Mucosa of descending colon (tissue), 3 donors: ENCODE measurements at regions not wholly inside any gene's neighbourhood (a gene's known extent, or its start where the extent isn't known, plus 50 kb on each side); places are given as distances from the start of the nearest gene placed in this dataset.

ENCODE experiments used
- ATAC-seq: fragments of 200-7000 bp; cut with Tn5 transposase; one replicate; pipeline ENCODE4 v1.9.1; 2020; ENCODE audit warnings: mild to moderate bottlenecking, moderate library complexity
- DNase-seq, 3 donors: peaks; one replicate each; pipeline ENCODE4 v3.0.0-alpha.2; 2020
- H3K36me3 ChIP-seq: fragments of 200-600 bp; one replicate; pipeline ENCODE4 v1.8.0; 2021; ENCODE audit warnings: low read depth, mild to moderate bottlenecking
- H3K4me1 ChIP-seq: fragments of 200-600 bp; one replicate; pipeline ENCODE4 v1.8.0; 2021; ENCODE audit warnings: low read depth, mild to moderate bottlenecking
- H3K4me3 ChIP-seq: fragments of 200-600 bp; one replicate; pipeline ENCODE4 v1.8.0; 2021; ENCODE audit warnings: mild to moderate bottlenecking
- H3K9me3 ChIP-seq: fragments of 200-600 bp; one replicate; pipeline ENCODE4 v1.8.0; 2021; ENCODE audit warnings: mild to moderate bottlenecking
- CTCF ChIP-seq: fragments of 200-600 bp; IDR thresholded peaks from one replicate; pipeline ENCODE4 v1.8.0; 2022; ENCODE audit warnings: antibody characterized with exemption, mild to moderate bottlenecking
- intact Hi-C, 2 donors: fragments of 100-400 bp; cut with DNase I in 1 of 2; cut with micrococcal nuclease in 1 of 2; formaldehyde crosslinking; loops; one replicate each; pipeline versions ENCODE4 v1.11.0 to v1.11.1; 2022; cut with DNase I, micrococcal nuclease
- donor health status: DM: no; HTN: no; CAD: no; lungs with moderate emphysema.
- donor health status: DM: no; HTN: no; CAD: no.
- donor health status: DM: no; HTN: yes; CAD: no.

DNA sequence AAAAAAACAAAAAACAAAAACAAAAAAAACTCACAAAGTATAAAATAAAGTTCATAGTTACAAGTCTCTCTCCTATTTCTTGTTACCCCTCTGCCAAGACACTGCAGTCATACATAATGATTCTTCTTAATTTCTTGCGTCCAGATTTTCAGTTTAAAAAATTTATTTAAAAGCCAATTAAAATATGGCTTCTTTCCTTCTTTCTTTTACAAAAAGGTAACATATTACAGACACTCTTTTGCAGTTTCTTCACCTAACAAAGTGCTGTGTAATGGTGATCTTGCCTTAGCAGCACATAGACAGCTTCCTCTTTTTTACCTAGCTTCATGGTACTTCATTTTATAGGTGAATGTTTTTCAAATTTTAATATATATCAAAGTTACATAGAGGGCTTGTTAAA, 136.1 kb upstream of the SGO1 start:
- Histone ChIP-seq H3K4me3 (no peak overlapping the region), H3K4me1 (no peaks in the 10 kb centered on the region), H3K9me3 (no peaks in the 10 kb centered on the region), H3K36me3 (no peaks in the 10 kb centered on the region)
- TF ChIP-seq CTCF = no peak
- DNase-seq (no peak), ATAC-seq (no peak)
- intact Hi-C loops = no loop called here

GRCh38 chr3:20321391-20322047, 135.5 kb upstream of the SGO1 start:
- no peaks in the 10 kb centered on the region for H3K9me3 ChIP-seq
- H3K4me1 ChIP-seq = no peaks in the 10 kb centered on the region
- no peaks in the 10 kb centered on the region for H3K36me3 ChIP-seq
- no peak overlapping the region for H3K4me3 ChIP-seq
- TF ChIP-seq CTCF = no peak
- DNase-seq (no peak), ATAC-seq (no peak)
- intact Hi-C loops = loop anchor here in 1 of 2 donors (2.0 kb wide), 1 partner anchor 17 kb away; no protein-coding TSS in a partner anchor

DNA sequence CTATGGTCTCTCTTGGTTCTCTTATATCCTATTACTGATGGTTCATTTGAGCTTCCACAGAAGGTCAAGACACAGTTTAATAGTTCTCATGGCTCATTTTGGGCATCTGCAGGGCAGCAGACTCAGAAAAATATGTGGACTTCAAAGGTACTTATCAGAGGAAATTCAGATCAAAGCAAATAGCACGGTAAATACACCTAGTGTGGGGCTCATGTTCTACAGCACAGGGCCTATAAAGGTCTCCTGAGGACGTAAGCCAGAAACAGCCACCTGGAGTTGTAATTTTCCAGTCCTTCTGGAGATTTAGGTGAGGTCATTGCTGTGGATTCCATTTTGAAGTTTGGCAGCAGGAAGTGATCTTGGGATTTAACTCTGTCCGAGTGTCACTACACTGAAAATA, 134.5 kb upstream of the SGO1 start:
- no peaks in the 10 kb centered on the region for H3K9me3 ChIP-seq
- H3K4me1 ChIP-seq = no peaks in the 10 kb centered on the region
- intact Hi-C loops = loop anchor here in 1 of 2 donors (2.0 kb wide), 1 partner anchor 18 kb away; no protein-coding TSS in a partner anchor
- H3K36me3 ChIP-seq = no peaks in the 10 kb centered on the region
- ATAC-seq (no peak), DNase-seq (no peak)
- no peak for TF ChIP-seq CTCF
- no peak overlapping the region for H3K4me3 ChIP-seq

DNA sequence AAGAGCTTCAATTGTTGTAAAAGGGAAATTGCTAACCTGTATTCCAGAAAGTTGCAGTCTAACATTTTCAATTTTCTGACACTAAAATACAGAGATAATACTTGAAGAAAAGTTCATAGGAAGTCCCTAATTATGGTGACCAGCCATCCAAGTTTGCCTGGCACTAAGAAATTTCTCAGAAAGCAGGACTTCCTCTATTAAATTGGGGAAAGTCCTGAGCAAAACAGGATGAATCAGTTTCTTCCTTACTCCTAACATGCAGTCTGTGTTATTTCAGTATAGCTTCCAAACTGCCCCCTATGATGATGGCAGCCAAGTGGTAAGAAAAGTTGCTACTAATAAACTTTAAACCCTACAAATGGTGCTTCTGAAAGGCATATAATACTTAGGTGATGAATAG, 133.5 kb upstream of the SGO1 start:
- no peak for DNase-seq
- Histone ChIP-seq H3K9me3 (no peaks in the 10 kb centered on the region), H3K36me3 (no peaks in the 10 kb centered on the region), H3K4me3 (no peak overlapping the region), H3K4me1 (no peaks in the 10 kb centered on the region)
- no peak for TF ChIP-seq CTCF
- ATAC-seq = no peak
- intact Hi-C loops = no loop called here

DNA sequence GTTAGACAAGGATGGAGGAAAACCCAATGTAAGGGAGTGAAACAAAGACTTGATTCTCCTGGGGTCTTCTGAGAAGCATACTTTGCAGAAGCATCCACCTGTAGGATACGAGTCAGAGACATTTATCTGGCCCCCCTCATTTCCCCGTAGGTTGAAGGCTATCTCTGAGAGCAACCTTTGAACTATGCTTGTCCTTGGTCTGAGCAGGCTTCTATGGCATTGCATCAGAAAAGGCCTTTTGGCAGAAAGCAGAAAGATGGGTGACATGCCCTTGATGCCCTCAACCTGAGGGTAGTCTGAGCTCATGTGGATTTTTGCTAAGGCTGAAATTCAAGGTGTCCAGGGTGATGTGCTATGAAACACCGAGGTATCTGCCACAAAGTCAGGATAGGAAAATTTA, 131.6 kb upstream of the SGO1 start:
- no peak for TF ChIP-seq CTCF
- Histone ChIP-seq H3K4me1 (no peaks in the 10 kb centered on the region), H3K9me3 (no peaks in the 10 kb centered on the region), H3K36me3 (no peaks in the 10 kb centered on the region), H3K4me3 (no peak overlapping the region)
- no peak for ATAC-seq
- intact Hi-C loops = no loop called here
- no peak for DNase-seq

- no peaks in the 10 kb centered on the region for H3K4me1 ChIP-seq
- intact Hi-C loops = no loop called here
- no peak for ATAC-seq
- TF ChIP-seq CTCF = no peak
- no peaks in the 10 kb centered on the region for H3K36me3 ChIP-seq
- H3K9me3 ChIP-seq = no peaks in the 10 kb centered on the region
- no peak for DNase-seq
- no peak overlapping the region for H3K4me3 ChIP-seq
These were observed 130.2 kb upstream of the SGO1 start for GRCh38 chr3:20316238-20316637.
